Endothelial cell of umbilical vein (primary cell): ENCODE measurements at regions not wholly inside any gene's neighbourhood (a gene's known extent, or its start where the extent isn't known, plus 50 kb on each side); places are given as distances from the start of the nearest gene placed in this dataset.

Source experiments
- EZH2 ChIP-seq: IDR thresholded peaks from 2 replicates; pipeline ENCODE4 v1.6.1; 2012; ENCODE audit warnings: borderline replicate concordance, low read depth, mild to moderate bottlenecking, moderate library complexity, low read length, inconsistent platforms; ENCODE audit not compliant: severe bottlenecking
- FOS ChIP-seq: IDR thresholded peaks from 2 replicates; pipeline ENCODE4 v1.6.1; 2011; ENCODE audit warnings: mild to moderate bottlenecking, low read length, moderate library complexity, borderline replicate concordance; ENCODE audit not compliant: insufficient read depth
- GATA2 ChIP-seq: IDR thresholded peaks from 2 replicates; pipeline ENCODE4 v1.7.0; 2011; ENCODE audit warnings: low read depth, mild to moderate bottlenecking, moderate library complexity, mixed read lengths, low read length; ENCODE audit not compliant: insufficient read length, insufficient read depth
- JUN ChIP-seq: IDR thresholded peaks from 2 replicates; pipeline ENCODE4 v1.6.1; 2011; ENCODE audit warnings: borderline replicate concordance, low read depth; ENCODE audit not compliant: insufficient read length, insufficient read depth
- MYC ChIP-seq: IDR thresholded peaks from one replicate; pipeline ENCODE4 v1.6.1; 2011; ENCODE audit warnings: mild to moderate bottlenecking, low read depth, low read length
- POLR2A ChIP-seq: IDR thresholded peaks from 2 replicates; pipeline ENCODE4 v1.6.1; 2012; ENCODE audit warnings: low read depth, mild to moderate bottlenecking, control low read depth, low read length
- POLR2AphosphoS5 ChIP-seq: IDR thresholded peaks from 2 replicates; pipeline ENCODE4 v1.6.1; 2012; ENCODE audit warnings: low read depth, mild to moderate bottlenecking, control low read depth, low read length, moderate library complexity; ENCODE audit not compliant: insufficient read depth
- TF ChIP-seq, protein P1 (sequence below), 2 donors: IDR thresholded peaks; 1 replicate in 1 of 2; 2 replicates in 1 of 2; pipeline ENCODE4 v1.5.1; 2011; ENCODE audit warnings: low read length in 2 of 2, mild to moderate bottlenecking in 2 of 2, moderate library complexity in 2 of 2, control low read depth in 1 of 2, inconsistent platforms in 1 of 2, low read depth in 1 of 2; ENCODE audit not compliant: insufficient read depth in 1 of 2; ENCODE audit errors: extremely low read depth in 1 of 2
- TF ChIP-seq, protein P2 (sequence below): IDR thresholded peaks from 2 replicates; pipeline ENCODE4 v1.6.1; 2011; ENCODE audit not compliant: insufficient read depth, insufficient read length

DNA sequence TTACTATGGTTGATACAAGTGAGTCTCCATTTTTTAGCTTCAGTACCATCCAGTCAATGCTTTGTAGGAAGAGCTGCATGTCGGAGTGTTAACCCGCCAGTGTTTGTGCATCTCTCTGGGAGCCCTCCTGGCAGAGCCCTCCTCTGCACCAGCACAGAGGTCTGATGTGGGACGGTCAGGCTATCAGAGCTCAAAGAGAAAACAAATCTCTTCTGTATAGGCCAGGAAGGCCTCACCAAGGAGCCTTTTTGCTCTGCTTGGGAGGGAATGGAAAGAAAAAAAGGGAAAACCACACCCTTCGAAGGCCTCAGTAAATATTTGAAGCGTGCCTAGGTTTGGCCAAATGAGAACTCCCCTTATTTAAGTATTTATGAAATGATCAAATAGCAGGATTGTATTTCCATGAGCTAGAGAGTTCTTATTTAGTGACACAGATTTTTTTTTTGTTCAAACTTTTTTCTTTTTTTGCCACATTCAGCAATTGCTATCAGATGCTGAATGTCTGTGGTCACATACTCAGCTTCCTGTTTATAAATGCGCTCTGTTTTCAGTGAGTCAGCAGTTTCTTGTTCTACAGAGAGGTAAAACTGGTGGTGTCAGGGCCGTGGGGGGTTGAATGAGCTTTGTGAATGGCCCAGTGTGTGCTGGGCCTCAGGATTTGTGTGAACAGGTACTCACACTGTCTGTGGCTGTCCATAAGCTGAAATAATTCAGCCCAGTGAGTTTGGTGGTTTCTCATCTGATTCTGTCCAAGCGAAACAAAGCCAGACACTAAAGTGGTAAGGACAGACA is 226.6 kb downstream of the SNX18 start:
- TF ChIP-seq JUN (no peak), POLR2A (no peak), EZH2 (no peak), POLR2AphosphoS5 (peak; percentile 24), FOS (peak; percentile 52), MYC (no peak), GATA2 (peak; percentile 69)
- TF ChIP-seq, protein P1, sequence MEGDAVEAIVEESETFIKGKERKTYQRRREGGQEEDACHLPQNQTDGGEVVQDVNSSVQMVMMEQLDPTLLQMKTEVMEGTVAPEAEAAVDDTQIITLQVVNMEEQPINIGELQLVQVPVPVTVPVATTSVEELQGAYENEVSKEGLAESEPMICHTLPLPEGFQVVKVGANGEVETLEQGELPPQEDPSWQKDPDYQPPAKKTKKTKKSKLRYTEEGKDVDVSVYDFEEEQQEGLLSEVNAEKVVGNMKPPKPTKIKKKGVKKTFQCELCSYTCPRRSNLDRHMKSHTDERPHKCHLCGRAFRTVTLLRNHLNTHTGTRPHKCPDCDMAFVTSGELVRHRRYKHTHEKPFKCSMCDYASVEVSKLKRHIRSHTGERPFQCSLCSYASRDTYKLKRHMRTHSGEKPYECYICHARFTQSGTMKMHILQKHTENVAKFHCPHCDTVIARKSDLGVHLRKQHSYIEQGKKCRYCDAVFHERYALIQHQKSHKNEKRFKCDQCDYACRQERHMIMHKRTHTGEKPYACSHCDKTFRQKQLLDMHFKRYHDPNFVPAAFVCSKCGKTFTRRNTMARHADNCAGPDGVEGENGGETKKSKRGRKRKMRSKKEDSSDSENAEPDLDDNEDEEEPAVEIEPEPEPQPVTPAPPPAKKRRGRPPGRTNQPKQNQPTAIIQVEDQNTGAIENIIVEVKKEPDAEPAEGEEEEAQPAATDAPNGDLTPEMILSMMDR (IDR thresholded peaks at IDR 0.05; ENCODE audit: extremely low read depth in 1 of 2, insufficient read depth in 1 of 2, low read depth in 1 of 2, low read length in 2 of 2), result no peak
- TF ChIP-seq, protein P2, sequence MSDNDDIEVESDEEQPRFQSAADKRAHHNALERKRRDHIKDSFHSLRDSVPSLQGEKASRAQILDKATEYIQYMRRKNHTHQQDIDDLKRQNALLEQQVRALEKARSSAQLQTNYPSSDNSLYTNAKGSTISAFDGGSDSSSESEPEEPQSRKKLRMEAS, result no peak
